HCT116 (cell line): ENCODE measurements at regions not wholly inside any gene's neighbourhood (a gene's known extent, or its start where the extent isn't known, plus 50 kb on each side); places are given as distances from the start of the nearest gene placed in this dataset.

ENCODE experiments used
- ATAC-seq: fragments of 200-7000 bp; cut with Tn5 transposase; 2 replicates; pipeline ENCODE4 v1.9.1; 2020; ENCODE audit warnings: mild to moderate bottlenecking, moderate library complexity
- BruUV-seq: library from RNA; stranded (reverse); fragments of 400-500 nt; replicated peaks from 2 replicates; lab custom pipeline; 2021; lab: Mats Ljungman, UMichigan
- CTCF ChIA-PET: fragments of 300-600 bp; sonication (Branson Sonifier 250); formaldehyde crosslinking; loops from one replicate; lab custom pipeline; 2021; ENCODE audit warnings: antibody characterized with exemption; lab: Charles Lee
- POLR2A ChIA-PET: fragments of 300-600, 350-600 bp; sonication (Branson Sonifier 250); formaldehyde crosslinking; loops from one replicate; lab custom pipeline; 2021; ENCODE audit warnings: antibody characterized with exemption; lab: Charles Lee
- RAD21 ChIA-PET, 2 experiments: fragments of 300-600 bp; sonication (Branson Sonifier 250); formaldehyde crosslinking; loops; one replicate each; lab custom pipeline; 2023; ENCODE audit warnings: low total read pairs in 2 of 2; ENCODE audit not compliant: uncharacterized antibody in 2 of 2, unreplicated experiment in 2 of 2, low non-redundant PET in 1 of 2; lab: Charles Lee
- DNase-seq: peaks from one replicate; pipeline ENCODE4 v3.0.0-alpha.2; 2010; ENCODE audit warnings: low read depth, low spot score
- H2AFZ ChIP-seq: fragments of 200-600 bp; shearing (Covaris generic), sonication (generic); 2 replicates; pipeline ENCODE4 v1.6.1; 2017; ENCODE audit warnings: low read depth, mixed run types, mixed read lengths, antibody characterized with exemption, low read length; ENCODE audit not compliant: poor library complexity, severe bottlenecking
- H3K27ac ChIP-seq: 2 replicates; pipeline ENCODE4 v1.5.1; 2012; ENCODE audit warnings: low read depth, low read length
- H3K27me3 ChIP-seq: fragments of 200-600 bp; sonication (generic); 2 replicates; pipeline ENCODE4 v1.6.1; 2016; ENCODE audit warnings: mixed run types, low read length, mixed read lengths; ENCODE audit not compliant: insufficient read depth
- H3K36me3 ChIP-seq, 2 experiments: fragments of 200-500 bp in 1 of 2; fragments of 200-600 bp in 1 of 2; sonication (Bioruptor generic) in 1 of 2; sonication (generic) in 1 of 2; 2 replicates each; pipeline versions ENCODE4 v1.5.1 to v1.6.1; 2014 to 2016; ENCODE audit warnings: low read length in 2 of 2, inconsistent platforms in 1 of 2, mixed read lengths in 1 of 2, mixed run types in 1 of 2; ENCODE audit not compliant: insufficient read depth in 2 of 2, control insufficient read depth in 1 of 2
- H3K4me1 ChIP-seq, 2 experiments: fragments of 200-600 bp in 1 of 2; sonication (generic) in 1 of 2; 2 replicates each; pipeline versions ENCODE4 v1.5.1 to v1.6.1; 2012 to 2017; ENCODE audit warnings: low read length in 2 of 2, inconsistent platforms in 1 of 2, mild to moderate bottlenecking in 1 of 2, mixed read lengths in 1 of 2, mixed run types in 1 of 2, moderate library complexity in 1 of 2; ENCODE audit not compliant: insufficient read depth in 2 of 2, control insufficient read depth in 1 of 2
- H3K4me2 ChIP-seq: fragments of 200-600 bp; sonication (generic); 2 replicates; pipeline ENCODE4 v1.6.1; 2017; ENCODE audit warnings: mixed run types, low read length, mixed read lengths
- H3K4me3 ChIP-seq, 2 experiments: fragments of 200-600 bp in 1 of 2; sonication (generic) in 1 of 2; replicated peaks in 1 of 2; 2 replicates each; pipeline ENCODE4 v1.5.1; 2011 to 2016; ENCODE audit warnings: low read length in 2 of 2, control low read depth in 1 of 2, low read depth in 1 of 2, mild to moderate bottlenecking in 1 of 2, mixed read lengths in 1 of 2, mixed run types in 1 of 2
- H3K79me2 ChIP-seq: fragments of 200-600 bp; sonication (generic); 2 replicates; pipeline ENCODE4 v1.6.1; 2017; ENCODE audit warnings: mild to moderate bottlenecking, mixed run types, low read length, moderate library complexity, mixed read lengths; ENCODE audit not compliant: insufficient read depth
- H3K9ac ChIP-seq: fragments of 200-600 bp; sonication (generic); 2 replicates; pipeline ENCODE4 v1.6.1; 2016; ENCODE audit warnings: low read length, mixed read lengths
- H3K9me2 ChIP-seq: fragments of 200-600 bp; sonication (generic), shearing (Covaris generic); 2 replicates; pipeline ENCODE4 v1.6.1; 2017; ENCODE audit warnings: mixed run types, mild to moderate bottlenecking, moderate library complexity; ENCODE audit not compliant: insufficient read depth
- H3K9me3 ChIP-seq, 2 experiments: fragments of 200-500 bp in 1 of 2; fragments of 200-600 bp in 1 of 2; sonication (Bioruptor generic) in 1 of 2; sonication (generic) in 1 of 2; 2 replicates each; pipeline ENCODE4 v1.6.1; 2014 to 2017; ENCODE audit warnings: low read length in 2 of 2, mixed read lengths in 2 of 2, inconsistent platforms in 1 of 2, low read depth in 1 of 2, mild to moderate bottlenecking in 1 of 2, mixed run types in 1 of 2, moderate library complexity in 1 of 2; ENCODE audit not compliant: control insufficient read depth in 1 of 2, insufficient read depth in 1 of 2
- H4K20me1 ChIP-seq: fragments of 200-600 bp; sonication (generic), shearing (Covaris generic); 2 replicates; pipeline ENCODE4 v1.6.1; 2017; ENCODE audit warnings: mixed run types, mild to moderate bottlenecking, moderate library complexity; ENCODE audit not compliant: insufficient read depth
- ATF3 ChIP-seq: IDR thresholded peaks from 2 replicates; pipeline ENCODE4 v1.6.1; 2012
- CEBPB ChIP-seq: IDR thresholded peaks from 2 replicates; pipeline ENCODE4 v1.6.1; 2012; ENCODE audit warnings: low read depth
- EGR1 ChIP-seq: IDR thresholded peaks from 2 replicates; pipeline ENCODE4 v1.6.1; 2012; ENCODE audit warnings: low read depth
- EZH2phosphoT487 ChIP-seq: fragments of 200-600 bp; IDR thresholded peaks from 2 replicates; pipeline ENCODE4 v1.6.1; 2018; ENCODE audit warnings: antibody characterized with exemption, borderline replicate concordance
- FOSL1 ChIP-seq: IDR thresholded peaks from 2 replicates; pipeline ENCODE4 v1.6.1; 2012; ENCODE audit warnings: low read depth
- JUND ChIP-seq: IDR thresholded peaks from 2 replicates; pipeline ENCODE4 v1.6.1; 2012
- POLR2A ChIP-seq: IDR thresholded peaks from 2 replicates; pipeline ENCODE4 v1.7.0; 2011; ENCODE audit warnings: borderline replicate concordance; ENCODE audit not compliant: insufficient read depth, insufficient read length; ENCODE audit errors: extremely low read depth
- REST ChIP-seq: IDR thresholded peaks from 2 replicates; pipeline ENCODE4 v1.6.1; 2012; ENCODE audit warnings: low read depth
- SRF ChIP-seq: IDR thresholded peaks from 2 replicates; pipeline ENCODE4 v1.6.1; 2012; ENCODE audit warnings: low read depth
- ZBTB33 ChIP-seq: IDR thresholded peaks from 2 replicates; pipeline ENCODE4 v1.6.1; 2011; ENCODE audit warnings: mild to moderate bottlenecking, low read length, moderate library complexity; ENCODE audit not compliant: insufficient replicate concordance; ENCODE audit errors: extremely low read depth
- ZFX ChIP-seq: fragments of 450-650 bp; IDR thresholded peaks from 2 replicates; pipeline ENCODE4 v1.6.1; 2017
- intact Hi-C: fragments of 100-400 bp; cut with micrococcal nuclease; formaldehyde crosslinking; loops from 2 replicates; pipeline ENCODE4 v1.10.0; 2022

- no TSS peak for BruUV-seq
- Histone ChIP-seq H3K9me3 (peaks cover 1 to 18% of the 10 kb centered on the region in 2 experiments; a peak in 2 of 4 replicates), H3K79me2 (no peaks in the 10 kb centered on the region), H3K4me2 (no peak overlapping the region), H2AFZ (no peak overlapping the region), H3K27ac (no peak overlapping the region), H4K20me1 (no peaks in the 10 kb centered on the region), H3K9me2 (no peaks in the 10 kb centered on the region), H3K9ac (no peak overlapping the region), H3K4me1 (no peaks in the 10 kb centered on the region), H3K4me3 (no peak overlapping the region), H3K27me3 (no peaks in the 10 kb centered on the region), H3K36me3 (no peaks in the 10 kb centered on the region)
- CTCF ChIA-PET = no interaction called here
- TF ChIP-seq POLR2A (no peak), ZBTB33 (no peak), EZH2phosphoT487 (no peak)
- ATAC-seq = no peak
- no peak for DNase-seq
- POLR2A ChIA-PET = no interaction called here
- RAD21 ChIA-PET = no interaction called here
- intact Hi-C loops = no loop called here
Observed at GRCh38 chr5:15260356-15261268, 239.4 kb upstream of the FBXL7 start.

GRCh38 chr5:15256485-15256884 is 243.5 kb upstream of the FBXL7 start:
- intact Hi-C loops = no loop called here
- ChIA-PET CTCF (no interaction called here), POLR2A (no interaction called here), RAD21 (no interaction called here)
- H3K36me3 ChIP-seq = no peaks in the 10 kb centered on the region
- no peak overlapping the region for H2AFZ ChIP-seq
- H4K20me1 ChIP-seq = no peaks in the 10 kb centered on the region
- no peak overlapping the region for H3K27ac ChIP-seq
- no peaks in the 10 kb centered on the region for H3K79me2 ChIP-seq
- H3K4me1 ChIP-seq = no peaks in the 10 kb centered on the region
- no peak for ATAC-seq
- no peak overlapping the region for H3K9ac ChIP-seq
- no peaks in the 10 kb centered on the region for H3K9me2 ChIP-seq
- no peak overlapping the region for H3K4me3 ChIP-seq
- H3K9me3 ChIP-seq = peaks cover 0 to 6% of the 10 kb centered on the region in 2 experiments; a peak in 2 of 4 replicates
- H3K27me3 ChIP-seq = no peaks in the 10 kb centered on the region
- H3K4me2 ChIP-seq = no peak overlapping the region
- no TSS peak for BruUV-seq
- DNase-seq = no peak
- TF ChIP-seq JUND (no peak), EZH2phosphoT487 (no peak), ATF3 (no peak), CEBPB (no peak), FOSL1 (no peak), ZFX (no peak), ZBTB33 (no peak), EGR1 (no peak), SRF (no peak), REST (no peak)
